Calu3 (cell line): ENCODE measurements at regions not wholly inside any gene's neighbourhood (a gene's known extent, or its start where the extent isn't known, plus 50 kb on each side); places are given as distances from the start of the nearest gene placed in this dataset.

ENCODE experiments used
- BruUV-seq: library from RNA; stranded (reverse); fragments of 400-500 nt; replicated peaks from 2 replicates; lab custom pipeline; 2021; lab: Mats Ljungman, UMichigan
- CTCF ChIA-PET: fragments of 300-600 bp; sonication (Branson Sonifier 250); formaldehyde crosslinking; loops from one replicate; lab custom pipeline; 2022; ENCODE audit warnings: antibody characterized with exemption; lab: Charles Lee
- DNase-seq: peaks from one replicate; pipeline ENCODE4 v3.0.0; 2022
- H3K27ac Mint-ChIP-seq: one replicate; pipeline ENCODE4 v1.8.0; 2022; ENCODE audit warnings: mixed read lengths; ENCODE audit not compliant: unreplicated experiment
- H3K27me3 Mint-ChIP-seq: one replicate; pipeline ENCODE4 v1.8.0; 2022; ENCODE audit warnings: mixed read lengths; ENCODE audit not compliant: unreplicated experiment
- H3K36me3 Mint-ChIP-seq: one replicate; pipeline ENCODE4 v1.8.0; 2022; ENCODE audit warnings: mild to moderate bottlenecking, moderate library complexity, mixed read lengths; ENCODE audit not compliant: insufficient read depth, unreplicated experiment
- H3K4me1 Mint-ChIP-seq: one replicate; pipeline ENCODE4 v1.8.0; 2022; ENCODE audit warnings: mild to moderate bottlenecking, low read depth, mixed read lengths; ENCODE audit not compliant: unreplicated experiment
- H3K4me3 Mint-ChIP-seq: one replicate; pipeline ENCODE4 v1.8.0; 2022; ENCODE audit warnings: mild to moderate bottlenecking, low read depth, moderate library complexity, mixed read lengths; ENCODE audit not compliant: unreplicated experiment
- H3K9me3 Mint-ChIP-seq: one replicate; pipeline ENCODE4 v1.8.0; 2022; ENCODE audit warnings: low read depth, mixed read lengths; ENCODE audit not compliant: unreplicated experiment
- intact Hi-C: fragments of 100-400 bp; cut with micrococcal nuclease; formaldehyde crosslinking; loops from one replicate; pipeline ENCODE4 v1.10.0; 2022; ENCODE audit not compliant: unreplicated experiment
- TF ChIP-seq, protein P1 (sequence below): fragments of 200-600 bp; IDR thresholded peaks from one replicate; pipeline ENCODE4 v1.8.0; 2022; ENCODE audit warnings: antibody characterized with exemption; ENCODE audit not compliant: unreplicated experiment

DNA sequence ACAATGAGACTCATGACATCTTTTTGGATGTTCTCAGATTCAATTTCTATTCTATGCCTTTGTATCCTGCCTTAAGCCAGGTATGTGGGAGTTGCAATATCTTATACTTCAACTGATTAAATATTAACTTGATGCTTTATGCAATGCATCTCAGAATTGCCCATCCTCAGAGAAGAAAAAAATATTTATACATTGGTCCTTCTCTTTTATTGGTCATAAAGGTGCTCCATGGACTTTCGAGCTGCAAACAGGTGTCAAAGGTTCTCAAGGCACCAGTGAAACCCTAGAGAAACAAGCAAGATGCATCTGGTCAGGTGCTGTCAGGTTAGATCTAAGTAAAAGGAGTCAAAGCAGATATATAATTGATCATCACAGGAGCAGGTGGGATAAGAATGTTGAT lies 690.5 kb downstream of the PLCL1 start:
- intact Hi-C loops = no loop called here
- CTCF ChIA-PET = no interaction called here
- Mint-ChIP-seq H3K4me1 (no peaks in the 10 kb centered on the region), H3K9me3 (no peaks in the 10 kb centered on the region), H3K4me3 (no peak overlapping the region), H3K27me3 (no peaks in the 10 kb centered on the region), H3K27ac (no peak overlapping the region), H3K36me3 (no peaks in the 10 kb centered on the region)
- no TSS peak for BruUV-seq
- DNase-seq = no peak
- TF ChIP-seq, protein P1, sequence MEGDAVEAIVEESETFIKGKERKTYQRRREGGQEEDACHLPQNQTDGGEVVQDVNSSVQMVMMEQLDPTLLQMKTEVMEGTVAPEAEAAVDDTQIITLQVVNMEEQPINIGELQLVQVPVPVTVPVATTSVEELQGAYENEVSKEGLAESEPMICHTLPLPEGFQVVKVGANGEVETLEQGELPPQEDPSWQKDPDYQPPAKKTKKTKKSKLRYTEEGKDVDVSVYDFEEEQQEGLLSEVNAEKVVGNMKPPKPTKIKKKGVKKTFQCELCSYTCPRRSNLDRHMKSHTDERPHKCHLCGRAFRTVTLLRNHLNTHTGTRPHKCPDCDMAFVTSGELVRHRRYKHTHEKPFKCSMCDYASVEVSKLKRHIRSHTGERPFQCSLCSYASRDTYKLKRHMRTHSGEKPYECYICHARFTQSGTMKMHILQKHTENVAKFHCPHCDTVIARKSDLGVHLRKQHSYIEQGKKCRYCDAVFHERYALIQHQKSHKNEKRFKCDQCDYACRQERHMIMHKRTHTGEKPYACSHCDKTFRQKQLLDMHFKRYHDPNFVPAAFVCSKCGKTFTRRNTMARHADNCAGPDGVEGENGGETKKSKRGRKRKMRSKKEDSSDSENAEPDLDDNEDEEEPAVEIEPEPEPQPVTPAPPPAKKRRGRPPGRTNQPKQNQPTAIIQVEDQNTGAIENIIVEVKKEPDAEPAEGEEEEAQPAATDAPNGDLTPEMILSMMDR = no peak

DNA sequence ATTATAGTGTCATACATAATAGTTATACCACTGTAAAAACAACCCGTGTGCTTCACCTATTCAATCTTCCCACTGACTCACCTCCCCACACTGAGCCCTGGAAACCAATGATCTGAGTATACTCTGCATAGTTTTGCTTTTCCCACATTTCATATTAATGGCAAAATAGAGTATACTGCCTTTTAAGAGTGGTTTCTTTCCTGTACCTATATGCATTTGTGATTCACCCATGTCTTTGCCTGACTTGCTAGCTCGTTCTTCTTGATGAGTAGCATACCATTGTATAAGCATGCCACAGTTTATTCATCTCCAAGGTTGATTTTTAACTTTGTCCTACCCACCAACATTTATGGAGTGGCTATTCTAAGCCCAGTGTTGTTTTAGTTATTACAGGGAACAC lies 686.4 kb downstream of the PLCL1 start:
- H3K4me1 Mint-ChIP-seq = no peaks in the 10 kb centered on the region
- H3K4me3 Mint-ChIP-seq = no peak overlapping the region
- no peak overlapping the region for H3K27ac Mint-ChIP-seq
- TF ChIP-seq, protein P1 = no peak
- CTCF ChIA-PET = no interaction called here
- no peaks in the 10 kb centered on the region for H3K36me3 Mint-ChIP-seq
- BruUV-seq = no TSS peak
- no peaks in the 10 kb centered on the region for H3K9me3 Mint-ChIP-seq
- H3K27me3 Mint-ChIP-seq = no peaks in the 10 kb centered on the region
- no peak for DNase-seq
- intact Hi-C loops = no loop called here

DNA sequence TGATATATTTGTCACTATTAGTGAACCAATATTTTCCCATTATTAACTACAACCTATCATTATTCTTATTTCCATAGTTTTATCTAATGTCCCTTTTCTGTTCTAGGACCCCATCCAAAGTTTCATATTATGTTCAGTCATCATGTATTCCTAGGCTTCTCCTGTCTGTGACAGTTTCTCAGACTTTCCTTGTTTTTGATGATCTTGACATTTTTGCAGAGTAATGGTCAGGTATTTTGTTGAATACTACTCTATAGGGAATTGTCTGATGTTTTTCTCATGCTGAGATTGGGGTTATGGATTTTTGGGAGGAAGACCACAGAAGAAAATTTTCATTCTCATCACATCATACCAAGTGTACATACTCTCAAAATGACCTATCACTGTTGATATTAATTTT lies 684.6 kb downstream of the PLCL1 start:
- H3K4me3 Mint-ChIP-seq = no peak overlapping the region
- BruUV-seq = no TSS peak

DNA sequence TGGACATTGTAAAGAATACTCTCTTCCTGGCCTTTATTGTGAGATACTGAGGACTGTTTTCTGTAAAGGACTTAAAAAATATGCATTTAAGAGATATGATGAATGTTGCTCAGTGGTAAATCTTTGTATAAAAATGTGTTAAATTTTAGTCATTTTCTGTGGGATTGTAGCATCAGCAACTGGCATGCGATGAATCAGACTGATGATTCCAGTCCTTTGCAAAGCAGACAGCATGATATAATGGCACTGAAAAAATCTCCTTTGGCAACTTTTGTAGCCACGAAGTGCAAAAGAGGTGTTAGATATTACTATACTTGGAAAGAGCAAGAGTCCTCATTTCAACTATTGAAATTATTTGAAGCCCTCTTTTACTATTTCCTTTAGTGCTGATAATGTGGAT lies 678.7 kb downstream of the PLCL1 start:
- H3K36me3 Mint-ChIP-seq = no peaks in the 10 kb centered on the region
- H3K27ac Mint-ChIP-seq = no peak overlapping the region
- TF ChIP-seq, protein P1 = no peak
- no peaks in the 10 kb centered on the region for H3K9me3 Mint-ChIP-seq
- no peaks in the 10 kb centered on the region for H3K4me1 Mint-ChIP-seq
- intact Hi-C loops = no loop called here
- DNase-seq = no peak
- CTCF ChIA-PET = no interaction called here
- H3K27me3 Mint-ChIP-seq = no peaks in the 10 kb centered on the region
- no TSS peak for BruUV-seq
- H3K4me3 Mint-ChIP-seq = no peak overlapping the region

More for the DNA sequence above, 684.6 kb downstream of the PLCL1 start:
- TF ChIP-seq, protein P1 = no peak
- no peak for DNase-seq
- CTCF ChIA-PET = no interaction called here
- H3K27me3 Mint-ChIP-seq = no peaks in the 10 kb centered on the region
- intact Hi-C loops = no loop called here
- no peaks in the 10 kb centered on the region for H3K4me1 Mint-ChIP-seq
- H3K9me3 Mint-ChIP-seq = no peaks in the 10 kb centered on the region
- H3K36me3 Mint-ChIP-seq = no peaks in the 10 kb centered on the region
- no peak overlapping the region for H3K27ac Mint-ChIP-seq

DNA sequence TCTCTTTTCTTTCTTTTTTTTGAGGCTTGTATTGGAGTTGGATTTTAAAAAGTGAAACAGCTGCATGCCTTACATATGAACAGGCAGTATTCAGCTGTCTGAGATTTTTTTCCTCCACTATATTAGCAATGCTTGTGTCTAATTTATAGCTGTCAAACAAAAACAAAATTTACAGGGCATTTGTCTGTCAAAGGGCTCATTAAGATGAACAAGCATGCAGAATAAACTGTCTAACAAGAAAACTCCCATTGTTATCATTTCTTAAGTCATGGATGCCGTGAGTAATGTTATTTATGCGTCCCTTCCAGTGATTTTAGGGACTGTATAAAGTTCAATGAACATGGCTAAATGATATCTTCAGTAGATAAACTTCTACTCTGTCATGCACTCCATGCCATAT lies 674.7 kb downstream of the PLCL1 start:
- no peaks in the 10 kb centered on the region for H3K4me1 Mint-ChIP-seq
- intact Hi-C loops = no loop called here
- no peaks in the 10 kb centered on the region for H3K36me3 Mint-ChIP-seq
- no peak for DNase-seq
- BruUV-seq = no TSS peak
- no peaks in the 10 kb centered on the region for H3K9me3 Mint-ChIP-seq
- no peaks in the 10 kb centered on the region for H3K27me3 Mint-ChIP-seq
- no peak overlapping the region for H3K4me3 Mint-ChIP-seq
- CTCF ChIA-PET = no interaction called here
- TF ChIP-seq, protein P1 = no peak
- no peak overlapping the region for H3K27ac Mint-ChIP-seq
